HG03095 (cell line): ENCODE measurements at regions not wholly inside any gene's neighbourhood (a gene's known extent, or its start where the extent isn't known, plus 50 kb on each side); places are given as distances from the start of the nearest gene placed in this dataset.
"Not testable (repeated sequence)": the region's sequence is repeated elsewhere in the genome, so short reads cannot be mapped to it uniquely, and the experiment has no call there.

ENCODE experiments used
- ATAC-seq: cut with Tn5 transposase; IDR thresholded peaks from one replicate; pipeline ENCODE4 v1.9.1; 2021; ENCODE audit warnings: moderate library complexity; ENCODE audit not compliant: unreplicated experiment

DNA sequence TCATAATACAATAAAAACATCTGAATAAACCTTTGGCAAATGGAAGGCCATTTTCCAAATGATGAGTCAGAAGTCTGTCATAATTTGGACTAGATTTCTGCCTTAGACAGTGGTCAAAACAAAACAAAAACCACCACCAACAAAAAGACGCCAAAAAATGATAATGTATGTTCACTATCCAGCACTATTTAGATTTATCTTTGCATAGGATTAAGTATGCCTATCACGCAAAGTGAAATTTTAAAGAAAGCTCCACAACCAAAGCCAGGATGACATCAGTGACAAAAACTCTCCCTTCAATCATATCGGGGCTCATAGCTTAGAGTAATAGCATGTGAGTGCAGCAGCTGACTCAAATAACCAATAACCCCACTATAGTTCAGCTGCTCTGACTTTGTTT is 201.9 kb downstream of the MOXD1 start:
- ATAC-seq, result no peak

DNA sequence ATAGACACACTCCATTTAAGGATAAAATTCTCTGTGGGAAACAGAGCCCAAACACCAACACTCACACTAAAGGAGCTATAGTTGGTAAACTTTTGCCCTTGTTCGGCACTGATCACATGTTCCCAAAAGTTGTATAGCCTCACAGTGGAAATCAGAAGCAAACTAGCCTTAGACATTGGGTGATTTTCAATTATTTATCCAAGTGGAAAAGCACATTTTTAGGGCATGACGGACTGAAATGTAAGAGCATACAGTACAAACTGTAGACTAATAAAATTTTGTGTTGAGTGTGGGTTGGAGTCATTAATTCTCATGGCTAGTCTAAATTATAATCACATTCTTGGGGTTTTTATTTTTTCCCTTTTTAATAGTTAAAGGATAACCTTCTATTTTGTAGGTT is 202.4 kb downstream of the MOXD1 start:
- no peak for ATAC-seq

GRCh38 chr6:132198040-132198439 is 203.2 kb downstream of the MOXD1 start:
- ATAC-seq, result no peak

DNA sequence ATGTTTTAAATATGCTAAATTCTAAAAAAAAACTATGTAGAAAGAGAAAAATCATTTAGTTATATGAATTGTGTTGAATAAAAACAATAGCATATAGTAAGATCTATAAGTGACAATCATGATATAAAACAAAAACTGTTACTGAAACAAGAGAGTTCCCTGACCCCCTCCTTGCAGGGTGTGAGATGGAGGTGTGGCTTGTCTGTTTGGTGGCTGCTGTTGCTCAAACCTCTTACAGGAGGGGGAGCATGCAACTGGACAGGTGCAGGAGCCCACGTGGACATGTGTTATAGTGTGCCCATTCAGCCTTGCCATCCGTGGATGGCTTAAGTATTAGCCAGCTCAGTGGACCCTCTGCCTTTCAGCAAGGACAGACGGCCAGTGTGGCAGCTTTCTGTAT is 206.7 kb downstream of the MOXD1 start:
- ATAC-seq, result no peak

DNA sequence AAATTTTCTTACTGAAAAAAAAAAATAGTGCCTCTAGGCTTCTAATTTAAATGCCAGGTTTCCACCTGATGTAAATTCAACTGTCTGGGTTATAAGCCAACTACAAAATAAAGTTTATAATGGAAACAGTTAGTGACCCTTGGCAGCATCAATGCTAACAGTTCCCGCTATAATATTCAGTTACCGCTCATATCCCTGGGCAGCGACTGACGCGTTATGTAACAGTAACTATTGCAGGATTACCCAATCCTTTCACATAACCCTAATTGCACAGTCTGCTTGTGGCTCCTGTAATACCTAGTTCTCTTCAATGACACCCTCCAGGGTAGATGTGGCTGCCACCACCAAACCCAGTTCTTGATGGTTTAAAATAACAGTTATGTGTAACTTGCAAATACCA is 208.6 kb downstream of the MOXD1 start:
- ATAC-seq, result no peak

DNA sequence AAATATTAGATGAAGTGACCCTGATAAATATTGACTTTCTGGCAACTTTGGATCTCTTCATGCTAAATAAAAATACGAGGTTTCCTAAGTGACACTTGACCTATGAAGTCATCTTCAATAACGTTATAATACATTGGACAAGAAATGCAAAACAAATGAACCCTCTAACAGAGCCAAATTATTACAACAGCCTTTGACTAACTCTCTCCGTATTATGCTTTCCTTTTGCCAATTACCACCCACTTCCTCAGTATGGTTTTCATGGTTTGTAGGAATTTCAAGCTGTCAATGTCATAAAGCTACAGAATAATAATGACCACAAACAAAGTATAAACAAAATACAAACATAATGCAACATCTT is 210.5 kb downstream of the MOXD1 start:
- ATAC-seq, result no peak

GRCh38 chr6:132190097-132190814 is 211.0 kb downstream of the MOXD1 start:
- no peak for ATAC-seq

DNA sequence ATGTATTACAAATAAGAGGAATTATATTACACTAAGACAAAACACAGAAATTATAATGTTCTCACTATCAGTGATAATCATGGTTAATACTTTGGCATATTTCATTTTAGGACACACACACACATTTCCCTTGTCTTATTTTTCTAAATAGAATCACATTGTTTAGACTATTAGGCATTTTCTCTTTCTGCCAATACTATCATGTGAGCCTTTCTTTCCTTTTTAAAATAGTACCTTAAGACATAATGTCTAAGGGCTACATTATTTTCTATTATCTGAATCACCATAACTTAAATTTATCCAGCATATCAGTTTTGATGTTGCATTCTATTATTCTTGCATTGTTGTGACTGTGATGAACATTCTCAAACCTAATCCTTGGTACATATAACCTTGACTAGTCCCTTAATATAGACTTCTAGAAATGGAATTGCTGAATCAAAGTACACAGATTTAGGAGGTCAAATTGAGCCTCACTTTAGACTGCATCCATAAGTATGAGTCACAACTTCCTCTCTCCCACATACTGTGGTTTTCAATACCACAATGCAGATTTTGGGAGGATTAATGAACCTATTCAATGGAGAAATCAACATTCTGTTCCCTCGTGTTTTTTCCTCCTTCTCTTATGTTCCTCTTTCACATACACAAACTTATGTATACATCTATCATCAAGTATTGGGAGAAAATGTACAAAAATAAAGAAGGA is 212.6 kb downstream of the MOXD1 start:
- ATAC-seq, result no peak

DNA sequence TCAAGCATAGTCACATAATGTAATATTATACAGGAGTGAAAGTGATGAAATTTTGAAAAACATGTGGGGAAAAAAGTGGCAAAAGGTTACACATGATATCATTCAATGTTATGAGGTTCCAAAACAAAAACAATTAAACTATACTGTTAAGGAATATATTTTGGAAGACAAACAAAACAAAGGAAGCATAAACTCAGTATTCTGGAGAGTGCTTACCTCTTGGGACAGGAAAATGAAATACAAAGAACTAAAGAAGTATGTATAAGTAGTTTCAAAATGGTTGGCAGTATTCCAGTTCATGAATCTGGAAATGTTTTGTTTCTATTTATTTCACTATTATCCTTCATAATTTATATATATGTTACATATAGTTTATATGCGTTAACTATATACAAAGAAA is 213.5 kb downstream of the MOXD1 start:
- ATAC-seq, result no peak

GRCh38 chr6:132184966-132185365 is 216.3 kb downstream of the MOXD1 start:
- ATAC-seq, result not testable (repeated sequence)

DNA sequence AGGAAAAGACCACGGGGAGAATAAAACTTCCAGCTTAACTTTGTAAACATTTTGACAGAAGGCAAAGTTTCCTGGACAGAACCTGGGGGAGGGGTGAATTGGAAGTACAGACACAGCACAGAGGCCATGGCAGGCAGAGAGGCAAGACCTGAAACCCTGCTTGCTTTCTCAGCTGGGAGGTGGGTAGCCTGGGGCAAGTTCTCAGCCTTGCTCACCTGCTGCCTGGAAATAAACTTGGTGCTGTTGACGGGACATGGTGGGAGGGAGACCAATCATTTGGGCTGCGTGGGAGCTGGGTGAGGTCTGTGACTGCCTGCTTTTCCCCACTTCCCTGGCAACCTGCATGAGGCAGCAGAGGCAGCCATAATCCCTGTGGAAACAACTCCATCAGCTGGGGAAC is 221.3 kb downstream of the MOXD1 start:
- no peak for ATAC-seq

- ATAC-seq, result no peak
Measured at GRCh38 chr6:132174919-132175318, 223.7 kb upstream of the CCN2 start.

DNA sequence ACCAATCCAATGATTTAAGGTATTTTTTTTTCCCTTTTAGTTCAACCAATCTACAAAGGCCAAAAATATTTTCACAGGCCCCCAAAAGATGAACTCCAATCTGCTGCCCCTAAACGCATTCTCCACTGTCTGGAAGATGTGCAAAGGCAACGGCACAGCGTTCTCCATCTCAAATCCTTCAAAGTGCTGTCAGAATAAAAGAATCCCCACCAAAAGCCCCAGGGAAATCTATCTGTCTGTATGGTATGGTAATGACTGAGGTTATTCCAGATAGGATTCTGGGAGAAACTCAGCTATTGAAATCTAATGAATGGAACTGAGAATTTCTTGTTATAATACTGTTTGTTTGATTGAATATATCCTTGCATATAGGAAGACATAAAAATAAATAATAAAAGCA is 217.8 kb upstream of the CCN2 start:
- no peak for ATAC-seq

DNA sequence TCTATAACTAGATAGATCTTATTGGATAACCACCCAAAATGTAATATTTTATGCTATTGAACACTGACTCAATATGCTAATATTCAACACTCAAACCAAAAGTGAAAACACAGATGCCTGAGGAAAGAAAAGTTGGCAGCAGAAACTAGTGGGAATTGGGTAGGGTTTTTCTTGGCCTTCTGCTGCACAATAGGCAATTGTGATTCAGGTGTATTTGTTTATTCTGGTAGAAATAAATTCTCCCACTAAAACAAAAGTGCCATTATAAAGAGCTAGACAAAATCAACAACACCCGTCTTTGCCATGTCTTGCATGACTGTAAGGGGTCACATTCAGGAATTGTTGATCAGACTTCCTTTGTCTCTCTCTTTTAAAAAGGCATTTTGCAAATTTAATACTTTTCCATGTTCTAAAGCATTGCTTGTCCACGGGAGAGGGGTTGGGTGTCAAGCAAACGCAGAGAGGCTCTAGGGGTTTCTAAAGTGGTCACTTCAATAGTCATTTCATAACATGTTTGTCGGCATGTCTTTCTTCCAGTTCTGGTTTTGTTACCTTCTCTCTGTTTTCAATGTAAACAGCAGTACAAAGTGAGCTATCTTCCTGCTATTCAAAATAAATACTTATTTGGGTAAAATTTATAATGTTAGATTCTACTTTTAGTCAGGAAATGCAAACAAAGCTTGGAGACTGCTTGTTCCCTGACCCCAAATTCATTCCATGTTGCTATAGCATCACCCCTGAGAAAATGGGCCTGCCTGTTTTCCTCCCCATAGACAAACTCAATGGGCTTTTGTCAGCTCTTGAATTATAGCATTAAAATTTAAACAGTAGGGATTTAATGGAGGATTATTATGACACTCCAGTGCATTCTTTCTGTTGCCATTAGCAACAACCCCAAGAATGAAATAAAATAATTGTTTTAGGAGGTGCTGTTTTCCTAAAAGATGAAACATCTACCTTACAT is 217.0 kb upstream of the CCN2 start:
- no peak for ATAC-seq

GRCh38 chr6:132166526-132167051 is 215.4 kb upstream of the CCN2 start:
- ATAC-seq, result no peak

GRCh38 chr6:132165677-132166076 is 214.5 kb upstream of the CCN2 start:
- no peak for ATAC-seq

GRCh38 chr6:132161283-132161682 is 210.1 kb upstream of the CCN2 start:
- ATAC-seq, result no peak

DNA sequence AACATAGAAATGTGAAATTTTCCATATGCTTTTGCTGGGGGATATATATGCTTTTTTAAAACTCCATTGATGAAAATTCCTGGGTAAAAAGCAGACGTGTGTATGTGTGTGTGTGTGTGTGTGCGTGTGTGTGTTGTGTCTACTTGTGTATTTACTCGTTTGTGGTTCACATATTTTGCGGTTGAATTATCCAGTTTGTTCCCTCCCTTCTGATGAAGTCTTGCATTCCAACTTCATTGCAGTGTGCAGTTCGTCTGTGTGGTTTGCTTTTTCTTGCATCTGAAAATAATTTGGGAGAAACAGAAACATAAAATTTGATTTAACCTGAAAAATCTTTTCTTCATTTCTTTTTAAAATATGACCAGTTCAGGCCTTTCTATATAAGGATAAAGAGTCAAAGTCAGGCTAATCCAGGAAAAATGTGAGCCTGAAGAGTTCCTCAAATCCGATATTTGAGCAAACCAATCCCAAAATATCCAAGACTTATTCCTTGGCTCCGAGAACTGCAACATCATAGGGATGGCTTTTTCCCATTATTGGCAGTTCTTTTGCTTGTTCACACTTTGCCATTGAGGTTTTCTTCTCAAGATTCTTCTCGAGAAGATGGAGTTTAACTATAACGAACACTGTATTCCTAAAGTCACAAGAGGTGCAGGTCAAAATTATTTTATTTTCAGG is 202.2 kb upstream of the CCN2 start:
- ATAC-seq, result no peak

DNA sequence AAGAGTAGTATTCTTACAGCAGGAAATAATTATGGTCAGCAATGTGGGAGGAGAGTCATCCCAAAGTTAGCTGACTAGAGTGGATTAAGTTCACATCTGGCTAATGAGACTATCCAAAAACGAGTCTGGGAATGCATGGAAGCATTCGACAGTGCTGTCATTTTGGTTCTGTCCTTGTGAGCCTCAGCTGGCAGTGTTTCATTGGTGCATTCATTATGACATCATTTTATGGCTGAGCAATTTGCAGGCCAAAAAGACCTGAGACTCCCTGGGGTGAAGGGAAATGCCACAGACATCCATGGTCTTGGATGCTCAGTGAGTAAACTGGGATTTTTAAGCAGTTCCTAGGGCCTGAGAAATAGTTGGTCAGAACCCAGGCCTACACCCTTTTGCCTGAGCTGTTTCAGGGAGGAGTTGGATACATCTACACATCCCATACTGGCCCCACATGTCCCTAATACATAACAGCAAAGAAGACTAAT is 196.4 kb upstream of the CCN2 start:
- no peak for ATAC-seq

GRCh38 chr6:132144456-132144855 is 193.3 kb upstream of the CCN2 start:
- ATAC-seq, result no peak

DNA sequence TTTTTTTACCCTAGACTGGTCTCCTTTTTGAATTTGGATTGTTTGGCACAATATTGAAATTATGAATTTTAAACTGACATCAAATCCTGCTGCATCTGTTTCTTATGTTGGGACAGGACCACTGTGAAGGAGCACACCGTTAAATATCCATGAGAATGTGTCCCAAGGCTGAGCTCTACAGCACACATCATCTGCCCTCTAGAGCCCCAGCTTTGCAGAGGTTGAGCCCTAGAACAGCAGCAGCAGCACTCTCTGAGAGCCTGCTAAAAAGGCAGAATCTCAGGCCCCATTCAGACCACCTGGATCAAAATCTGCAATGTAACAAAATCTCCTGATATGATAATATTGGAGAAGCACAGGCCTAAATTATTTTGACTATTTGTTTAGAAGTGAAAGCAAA is 192.1 kb upstream of the CCN2 start:
- ATAC-seq, result no peak
